GF-D8 (cell line): ENCODE measurements at regions not wholly inside any gene's neighbourhood (a gene's known extent, or its start where the extent isn't known, plus 50 kb on each side); places are given as distances from the start of the nearest gene placed in this dataset.

Source experiments
- DNase-seq: peaks from one replicate; lab custom pipeline; 2025; lab: John Stamatoyannopoulos, UW

DNA sequence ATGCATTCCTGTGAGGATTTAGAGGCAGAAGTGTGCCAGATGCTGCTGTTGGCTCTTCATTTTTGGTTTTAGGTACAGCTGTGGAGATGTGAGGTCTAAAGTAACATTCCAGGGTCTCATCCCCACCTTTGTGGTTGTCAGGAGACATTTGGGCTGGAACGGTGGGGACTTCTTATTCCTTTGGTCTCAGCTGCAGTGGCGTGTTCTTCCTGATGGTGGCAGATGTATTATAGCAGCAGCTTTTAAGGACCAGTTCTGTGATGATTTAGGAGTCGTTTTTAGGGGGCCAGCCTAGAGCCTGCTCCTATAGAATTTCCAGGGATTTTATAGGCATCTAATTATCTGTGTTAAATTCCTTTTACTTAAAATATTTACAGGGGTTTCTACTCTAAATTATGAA is 221.0 kb upstream of the EOMES start:
- DNase-seq: no peak

DNA sequence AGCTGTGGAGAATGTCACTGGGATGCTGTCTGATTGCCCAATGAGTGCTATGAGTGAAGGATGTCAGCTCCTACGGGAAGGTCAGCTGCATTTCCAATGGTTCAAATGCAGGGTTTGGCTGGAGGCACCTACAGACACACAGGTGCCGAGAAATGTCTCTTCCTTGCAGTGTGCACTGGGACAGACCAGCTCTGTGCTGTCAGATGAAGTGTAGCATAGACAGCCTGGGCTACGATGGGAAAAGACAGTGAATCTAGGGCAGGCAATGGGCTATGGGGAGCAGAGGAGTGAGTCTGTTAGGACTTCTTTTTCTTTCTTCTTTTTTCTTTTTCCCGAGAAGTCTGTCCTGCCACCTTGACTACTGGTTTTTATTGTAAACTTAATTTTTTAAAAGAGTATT is 223.1 kb upstream of the EOMES start:
- DNase-seq: no peak

- no peak for DNase-seq
Measured at GRCh38 chr3:27960133-27960532, 238.0 kb upstream of the EOMES start.

DNA sequence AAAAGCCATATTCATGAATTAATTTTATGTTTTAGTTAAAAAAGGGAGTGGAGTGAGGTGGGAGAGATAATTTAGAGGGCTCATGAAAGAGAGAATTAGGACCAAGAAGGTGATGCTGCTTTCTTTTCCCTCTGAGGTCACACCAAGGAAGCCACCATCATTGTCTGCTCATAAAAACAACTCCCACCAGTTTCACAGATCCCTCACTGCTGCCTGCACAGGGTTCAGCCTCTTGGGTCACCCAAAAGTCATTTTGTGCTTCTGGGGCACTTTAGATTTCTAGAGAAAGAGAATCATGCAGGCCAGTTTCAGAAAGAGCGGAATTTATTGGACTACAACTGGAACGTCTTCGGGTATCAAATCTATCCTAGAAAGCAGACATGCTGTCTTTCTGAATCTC is 241.4 kb upstream of the EOMES start:
- no peak for DNase-seq

DNA sequence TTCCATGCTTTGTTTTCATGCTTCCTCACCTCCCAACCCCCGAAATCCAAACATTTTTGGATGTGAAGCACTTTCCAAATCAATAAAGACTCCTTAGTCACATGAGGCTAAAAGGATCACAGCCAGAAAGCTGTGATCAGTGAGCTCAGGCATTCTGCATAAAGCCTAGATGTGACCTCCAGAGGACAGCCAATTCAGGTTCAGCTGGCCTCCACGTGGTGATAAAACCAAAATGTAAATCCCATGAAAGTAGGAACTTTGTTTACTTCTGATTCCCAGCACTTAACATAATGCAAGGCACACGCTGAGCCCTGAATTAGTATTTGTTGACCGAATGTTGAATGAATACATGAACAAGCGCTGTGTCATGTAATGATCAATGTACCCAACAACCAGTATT is 249.5 kb upstream of the EOMES start:
- DNase-seq: no peak

DNA sequence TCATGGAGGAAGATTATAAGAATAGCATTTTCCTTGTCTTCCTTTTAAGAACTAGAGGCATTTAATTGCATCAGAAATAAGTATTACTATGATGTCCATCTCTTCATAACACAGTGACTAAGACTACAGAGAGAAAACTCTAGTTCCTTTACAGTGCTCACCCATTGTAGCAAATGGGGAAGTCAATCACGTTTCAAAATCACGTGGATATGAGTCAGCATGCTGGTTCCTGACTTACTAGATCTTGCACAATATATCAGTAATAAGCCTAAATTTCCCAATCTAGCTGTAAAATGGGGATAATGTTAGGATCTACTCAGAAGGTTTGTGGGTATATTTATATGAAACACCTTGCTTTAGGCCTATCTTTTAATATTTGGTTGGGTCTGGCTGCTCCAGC is 254.8 kb upstream of the EOMES start:
- peak; percentile 60 for DNase-seq

DNA sequence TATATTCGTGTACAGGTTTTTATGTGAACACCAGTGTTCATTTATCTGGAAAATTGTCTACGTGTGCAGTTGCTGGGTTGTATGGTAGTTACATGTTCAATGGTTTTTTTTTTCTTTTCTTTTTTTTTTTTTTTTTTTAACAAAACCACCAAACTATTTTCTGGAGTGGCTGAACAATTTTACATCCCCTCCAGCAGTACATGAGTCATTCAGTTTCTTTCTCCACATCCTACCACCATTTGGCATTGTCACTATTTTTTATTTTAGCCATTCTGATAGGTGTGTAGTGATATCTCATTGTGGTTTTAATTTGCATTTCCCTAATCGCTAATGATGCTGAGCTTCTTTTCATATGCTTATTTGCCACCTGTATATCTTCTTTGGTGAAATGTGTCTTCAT is 256.3 kb upstream of the EOMES start:
- DNase-seq: no peak

GRCh38 chr3:27985369-27986035 is 255.9 kb upstream of the CMC1 start:
- DNase-seq: no peak

DNA sequence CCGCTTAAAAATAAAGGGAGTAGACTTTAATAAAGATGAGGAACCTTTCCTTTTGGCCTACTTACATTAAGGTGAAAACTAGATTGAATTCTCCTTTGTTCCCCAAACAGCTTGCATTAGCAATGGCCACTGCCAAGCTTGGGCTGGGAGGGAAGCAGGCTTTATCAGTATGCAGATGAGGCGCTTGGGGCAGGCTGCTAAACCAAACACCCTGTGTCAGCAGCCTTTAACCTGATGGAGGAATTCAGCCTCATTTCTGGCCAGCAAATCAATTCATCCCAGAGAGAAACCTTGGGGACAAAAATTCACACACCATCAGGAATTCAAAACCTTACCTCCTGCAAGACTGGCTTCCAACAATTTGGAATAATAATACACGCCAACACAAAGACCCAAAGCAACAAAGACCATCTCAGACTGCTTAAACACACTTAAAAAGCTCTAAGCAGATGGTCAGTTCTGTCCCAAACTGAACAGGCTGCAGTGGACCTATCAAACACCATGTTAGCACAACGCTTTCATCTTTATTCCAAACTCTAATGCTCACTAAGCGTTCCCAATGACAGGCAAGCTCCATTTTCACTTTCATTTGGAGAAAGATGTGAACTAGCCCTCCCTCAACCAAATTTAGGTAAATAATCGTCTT is 255.1 kb upstream of the CMC1 start:
- DNase-seq: no peak

- DNase-seq: no peak
Measured at GRCh38 chr3:27990324-27990723, 251.1 kb upstream of the CMC1 start.

DNA sequence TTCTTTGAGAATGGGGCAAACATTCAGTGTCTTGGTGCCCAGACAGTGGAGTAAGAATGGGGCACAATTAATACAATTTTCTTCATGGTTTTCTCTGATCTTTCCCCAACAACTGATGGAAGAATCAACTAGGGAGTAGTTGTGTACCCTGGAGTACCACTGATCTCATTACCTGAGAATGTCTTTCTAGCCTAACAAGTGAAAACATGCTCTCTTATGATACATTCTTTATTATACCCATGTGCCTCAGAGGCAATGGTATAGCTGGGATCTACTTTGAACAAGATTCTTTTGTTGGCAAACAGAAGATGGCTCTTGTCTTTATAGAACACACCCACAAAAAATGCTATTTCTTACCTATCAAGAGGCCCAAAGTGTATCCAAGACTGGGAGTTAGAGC is 250.6 kb upstream of the CMC1 start:
- DNase-seq: no peak

- DNase-seq: no peak
Measured at GRCh38 chr3:27993051-27993450, 248.4 kb upstream of the CMC1 start.

DNA sequence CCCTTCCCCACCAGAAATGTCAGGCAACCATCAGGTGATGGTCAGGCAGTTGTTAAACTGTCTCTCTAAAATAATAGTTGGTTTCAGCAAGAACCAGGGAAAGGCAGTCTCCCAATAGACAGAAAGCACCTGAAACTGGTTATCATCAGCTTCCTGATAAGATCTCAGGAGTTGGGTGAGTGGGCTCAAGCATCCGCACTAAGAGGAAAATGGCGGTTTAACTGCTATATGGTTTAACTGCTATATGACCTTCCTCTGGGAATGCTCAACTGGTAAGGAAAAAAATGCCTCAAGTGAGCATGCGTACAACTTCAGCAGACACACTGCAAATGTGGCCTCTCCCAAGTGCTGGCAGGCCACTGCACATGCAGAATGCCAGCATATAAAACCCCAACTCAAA is 240.8 kb upstream of the CMC1 start:
- no peak for DNase-seq

DNA sequence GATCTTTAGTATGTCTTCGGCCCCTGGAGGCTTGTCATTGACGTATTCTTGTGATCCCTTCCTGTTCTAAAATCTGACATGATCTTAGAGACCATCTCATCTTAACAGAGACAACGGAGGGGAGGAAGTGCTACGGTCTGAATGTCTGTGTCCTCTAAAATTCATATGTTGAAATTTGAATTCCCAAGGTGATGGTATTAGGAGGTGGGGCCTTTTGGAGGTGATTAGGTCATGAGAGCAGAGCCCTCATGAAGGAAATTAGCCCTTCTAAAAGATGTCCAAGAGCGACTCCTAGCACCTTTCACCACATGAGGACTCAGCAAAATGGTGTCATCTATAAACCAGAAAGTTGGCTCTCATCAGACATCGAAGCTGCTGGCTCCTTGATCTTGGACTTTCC is 233.2 kb upstream of the CMC1 start:
- no peak for DNase-seq

GRCh38 chr3:28012830-28013229 is 228.6 kb upstream of the CMC1 start:
- no peak for DNase-seq

DNA sequence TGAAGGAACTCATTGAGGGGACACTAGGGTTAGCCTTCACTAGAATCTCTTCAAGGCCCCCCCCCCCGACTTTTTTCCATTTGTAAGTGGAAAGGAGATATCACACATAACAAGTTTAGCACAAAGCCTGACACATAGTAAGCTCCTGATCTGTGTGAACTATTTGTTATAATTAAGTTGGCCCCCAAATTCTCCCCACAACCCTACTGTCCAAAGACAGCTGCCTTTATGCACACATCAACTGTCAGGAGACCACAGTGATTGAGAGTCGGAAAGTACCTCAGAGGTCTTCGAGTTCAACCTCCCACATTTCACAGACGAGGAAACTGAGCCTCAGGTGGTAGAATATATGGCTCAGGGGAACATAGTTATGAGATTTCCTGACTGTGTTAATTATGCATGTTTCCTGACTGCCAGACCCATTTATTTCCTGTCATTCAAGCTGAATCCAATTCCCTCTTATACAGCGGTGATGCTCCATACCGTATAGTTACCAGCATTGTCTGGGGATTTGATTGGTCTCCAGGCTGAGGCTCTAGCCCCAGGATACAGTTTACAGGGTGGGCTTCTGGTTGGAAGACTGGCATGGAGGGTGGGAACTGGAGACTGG is 227.4 kb upstream of the CMC1 start:
- DNase-seq: no peak

- DNase-seq: no peak
Measured at GRCh38 chr3:28018925-28019718, 222.3 kb upstream of the CMC1 start.

GRCh38 chr3:28019740-28020139 is 221.7 kb upstream of the CMC1 start:
- no peak for DNase-seq

- no peak for DNase-seq
Measured at GRCh38 chr3:28022916-28023315, 218.5 kb upstream of the CMC1 start.

DNA sequence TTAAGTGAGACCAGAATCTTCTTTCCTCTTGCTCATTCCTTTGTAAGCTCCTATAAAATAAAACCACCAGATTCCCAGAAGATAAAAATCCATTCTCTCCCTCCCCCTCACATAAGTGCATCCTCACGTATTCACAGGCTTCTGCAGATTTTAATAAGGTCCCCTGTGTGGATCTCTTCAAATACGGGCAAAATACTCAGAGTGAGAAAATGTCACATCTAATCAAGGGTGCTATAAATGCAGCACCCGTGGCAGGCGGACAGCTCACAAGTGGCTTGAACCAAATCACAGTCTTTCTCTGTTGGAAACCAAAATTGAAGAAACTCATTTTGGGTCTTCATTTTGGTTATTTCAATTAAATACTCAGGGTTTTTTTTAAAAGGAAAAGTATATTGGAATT is 212.9 kb upstream of the CMC1 start:
- no peak for DNase-seq

GRCh38 chr3:28033059-28033784 is 208.2 kb upstream of the CMC1 start:
- no peak for DNase-seq
